ENCODE measurements at regions not wholly inside any gene's neighbourhood (a gene's known extent, or its start where the extent isn't known, plus 50 kb on each side); places are given as distances from the start of the nearest gene placed in this dataset.

DNA sequence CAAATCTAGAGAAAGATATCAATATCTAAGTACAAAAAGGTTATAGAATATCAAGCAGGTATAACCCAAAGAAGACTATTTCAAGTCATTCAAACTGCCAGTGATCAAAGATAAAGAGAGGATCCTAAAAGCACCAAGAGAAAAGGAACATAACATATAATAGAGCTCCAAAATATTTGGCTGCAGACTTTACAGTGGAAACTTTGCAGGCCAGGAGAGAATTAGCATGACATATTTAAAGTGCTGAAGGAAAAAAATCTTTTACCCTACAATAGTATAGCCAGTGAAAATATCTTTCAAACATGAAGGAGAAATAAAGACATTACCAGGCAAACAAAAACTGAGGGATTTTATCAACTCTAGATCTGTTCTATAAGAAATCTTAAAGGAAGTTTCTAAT lies 254.3 kb upstream of the ARHGEF26 start:
- TF ChIP-seq EP300 (IDR thresholded peaks at IDR 0.05) (no peak), POLR2A (IDR thresholded peaks at IDR 0.05) (no peak)
- TF ChIP-seq, protein P1, sequence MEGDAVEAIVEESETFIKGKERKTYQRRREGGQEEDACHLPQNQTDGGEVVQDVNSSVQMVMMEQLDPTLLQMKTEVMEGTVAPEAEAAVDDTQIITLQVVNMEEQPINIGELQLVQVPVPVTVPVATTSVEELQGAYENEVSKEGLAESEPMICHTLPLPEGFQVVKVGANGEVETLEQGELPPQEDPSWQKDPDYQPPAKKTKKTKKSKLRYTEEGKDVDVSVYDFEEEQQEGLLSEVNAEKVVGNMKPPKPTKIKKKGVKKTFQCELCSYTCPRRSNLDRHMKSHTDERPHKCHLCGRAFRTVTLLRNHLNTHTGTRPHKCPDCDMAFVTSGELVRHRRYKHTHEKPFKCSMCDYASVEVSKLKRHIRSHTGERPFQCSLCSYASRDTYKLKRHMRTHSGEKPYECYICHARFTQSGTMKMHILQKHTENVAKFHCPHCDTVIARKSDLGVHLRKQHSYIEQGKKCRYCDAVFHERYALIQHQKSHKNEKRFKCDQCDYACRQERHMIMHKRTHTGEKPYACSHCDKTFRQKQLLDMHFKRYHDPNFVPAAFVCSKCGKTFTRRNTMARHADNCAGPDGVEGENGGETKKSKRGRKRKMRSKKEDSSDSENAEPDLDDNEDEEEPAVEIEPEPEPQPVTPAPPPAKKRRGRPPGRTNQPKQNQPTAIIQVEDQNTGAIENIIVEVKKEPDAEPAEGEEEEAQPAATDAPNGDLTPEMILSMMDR (IDR thresholded peaks at IDR 0.05), result no peak

Data from suprapubic skin (tissue), 3 donors.